Left ventricle myocardium superior (tissue), 1 donor: ENCODE measurements at regions not wholly inside any gene's neighbourhood (a gene's known extent, or its start where the extent isn't known, plus 50 kb on each side); places are given as distances from the start of the nearest gene placed in this dataset.

Source experiments
- ATAC-seq: fragments of 200-7000 bp; cut with Tn5 transposase; one replicate; pipeline ENCODE4 v1.9.1; 2020; ENCODE audit warnings: mild to moderate bottlenecking, moderate library complexity
- DNase-seq: peaks from one replicate; pipeline ENCODE4 v3.0.0-alpha.2; 2020
- intact Hi-C: fragments of 100-400 bp; cut with micrococcal nuclease; formaldehyde crosslinking; loops from one replicate; pipeline ENCODE4 v1.11.0; 2022
- donor health status: DM: no; HTN: yes; CAD: no; lungs with severe emphysema.

GRCh38 chr2:5751873-5752482, 59.8 kb downstream of the SOX11 start:
- ATAC-seq (no peak), DNase-seq (no peak)
- intact Hi-C loops: no loop called here

- intact Hi-C loops: no loop called here
- no peak for DNase-seq
- ATAC-seq: no peak
These were observed 64.1 kb downstream of the SOX11 start for GRCh38 chr2:5756272-5756671.

- no peak for DNase-seq
- intact Hi-C loops: no loop called here
- no peak for ATAC-seq
These were observed 66.2 kb downstream of the SOX11 start for GRCh38 chr2:5758346-5758745.

- no peak for ATAC-seq
- intact Hi-C loops: no loop called here
- no peak for DNase-seq
These were observed 67.8 kb downstream of the SOX11 start for GRCh38 chr2:5759949-5760348.

GRCh38 chr2:5763531-5763930, 71.3 kb downstream of the SOX11 start:
- intact Hi-C loops: no loop called here
- DNase-seq (no peak), ATAC-seq (no peak)

- intact Hi-C loops: no loop called here
- ATAC-seq (no peak), DNase-seq (no peak)
These were observed 71.9 kb downstream of the SOX11 start for GRCh38 chr2:5764041-5764440.

GRCh38 chr2:5766056-5766455, 73.9 kb downstream of the SOX11 start:
- DNase-seq (no peak), ATAC-seq (no peak)
- intact Hi-C loops: no loop called here

GRCh38 chr2:5766561-5766960, 74.4 kb downstream of the SOX11 start:
- DNase-seq (no peak), ATAC-seq (no peak)
- intact Hi-C loops: no loop called here

- intact Hi-C loops: no loop called here
- DNase-seq (no peak), ATAC-seq (no peak)
These were observed 84.9 kb downstream of the SOX11 start for GRCh38 chr2:5777131-5777535.

- ATAC-seq (no peak), DNase-seq (no peak)
- intact Hi-C loops: no loop called here
These were observed 89.5 kb downstream of the SOX11 start for GRCh38 chr2:5781679-5782078.

GRCh38 chr2:5782103-5782502, 89.9 kb downstream of the SOX11 start:
- intact Hi-C loops: no loop called here

GRCh38 chr2:5788447-5788846, 96.3 kb downstream of the SOX11 start:
- no peak for ATAC-seq
- intact Hi-C loops: no loop called here

More at GRCh38 chr2:5782103-5782502, 89.9 kb downstream of the SOX11 start:
- DNase-seq (no peak), ATAC-seq (no peak)

GRCh38 chr2:5791371-5791770, 99.2 kb downstream of the SOX11 start:
- intact Hi-C loops: no loop called here
- no peak for ATAC-seq
- DNase-seq: no peak

More at GRCh38 chr2:5788447-5788846, 96.3 kb downstream of the SOX11 start:
- no peak for DNase-seq

- DNase-seq (no peak), ATAC-seq (no peak)
- intact Hi-C loops: no loop called here
These were observed 101.8 kb downstream of the SOX11 start for GRCh38 chr2:5794012-5794411.

GRCh38 chr2:5798084-5798483, 105.9 kb downstream of the SOX11 start:
- DNase-seq (no peak), ATAC-seq (no peak)
- intact Hi-C loops: no loop called here

- ATAC-seq: no peak
These were observed 107.2 kb downstream of the SOX11 start for GRCh38 chr2:5799348-5799747.

GRCh38 chr2:5803547-5803946, 111.4 kb downstream of the SOX11 start:
- intact Hi-C loops: no loop called here
- ATAC-seq (no peak), DNase-seq (no peak)

More at GRCh38 chr2:5799348-5799747, 107.2 kb downstream of the SOX11 start:
- no peak for DNase-seq
- intact Hi-C loops: no loop called here

GRCh38 chr2:5818961-5819600, 126.9 kb downstream of the SOX11 start:
- peak; percentile 29 for ATAC-seq
- intact Hi-C loops: no loop called here
- DNase-seq: no peak

GRCh38 chr2:5824126-5824525, 131.9 kb downstream of the SOX11 start:
- intact Hi-C loops: no loop called here
- no peak for DNase-seq
- no peak for ATAC-seq

- ATAC-seq: no peak
- intact Hi-C loops: no loop called here
- no peak for DNase-seq
These were observed 133.5 kb downstream of the SOX11 start for GRCh38 chr2:5825686-5826085.

GRCh38 chr2:5826979-5827655, 134.9 kb downstream of the SOX11 start:
- DNase-seq (no peak), ATAC-seq (no peak)
- intact Hi-C loops: no loop called here
